ENCODE measurements at regions not wholly inside any gene's neighbourhood (a gene's known extent, or its start where the extent isn't known, plus 50 kb on each side); places are given as distances from the start of the nearest gene placed in this dataset.

DNA sequence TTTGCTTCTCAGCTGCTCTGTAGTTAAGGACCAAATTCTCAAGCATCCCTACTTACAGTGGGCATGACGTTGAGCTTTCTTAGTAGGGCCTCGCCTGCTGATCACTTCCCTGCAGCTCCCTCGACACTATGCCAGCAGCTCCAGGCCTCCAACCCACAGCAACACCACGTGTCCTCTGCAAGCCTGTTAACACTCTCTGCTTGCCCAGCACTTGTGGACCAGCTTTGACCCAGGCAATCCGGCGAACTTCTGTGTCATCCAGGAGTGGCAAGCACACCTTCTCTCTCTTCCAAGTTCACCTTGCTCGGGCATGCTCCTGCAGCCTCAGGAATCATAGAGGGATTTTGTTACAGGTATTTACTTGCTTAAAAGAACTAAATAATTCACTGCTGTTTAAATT lies 138.6 kb upstream of the FHL2 start:
- TF ChIP-seq, protein P1, sequence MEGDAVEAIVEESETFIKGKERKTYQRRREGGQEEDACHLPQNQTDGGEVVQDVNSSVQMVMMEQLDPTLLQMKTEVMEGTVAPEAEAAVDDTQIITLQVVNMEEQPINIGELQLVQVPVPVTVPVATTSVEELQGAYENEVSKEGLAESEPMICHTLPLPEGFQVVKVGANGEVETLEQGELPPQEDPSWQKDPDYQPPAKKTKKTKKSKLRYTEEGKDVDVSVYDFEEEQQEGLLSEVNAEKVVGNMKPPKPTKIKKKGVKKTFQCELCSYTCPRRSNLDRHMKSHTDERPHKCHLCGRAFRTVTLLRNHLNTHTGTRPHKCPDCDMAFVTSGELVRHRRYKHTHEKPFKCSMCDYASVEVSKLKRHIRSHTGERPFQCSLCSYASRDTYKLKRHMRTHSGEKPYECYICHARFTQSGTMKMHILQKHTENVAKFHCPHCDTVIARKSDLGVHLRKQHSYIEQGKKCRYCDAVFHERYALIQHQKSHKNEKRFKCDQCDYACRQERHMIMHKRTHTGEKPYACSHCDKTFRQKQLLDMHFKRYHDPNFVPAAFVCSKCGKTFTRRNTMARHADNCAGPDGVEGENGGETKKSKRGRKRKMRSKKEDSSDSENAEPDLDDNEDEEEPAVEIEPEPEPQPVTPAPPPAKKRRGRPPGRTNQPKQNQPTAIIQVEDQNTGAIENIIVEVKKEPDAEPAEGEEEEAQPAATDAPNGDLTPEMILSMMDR (IDR thresholded peaks at IDR 0.05) = no peak
- TF ChIP-seq EZH2 (IDR thresholded peaks at IDR 0.05) = no peak
- TF ChIP-seq EZH2phosphoT487 (IDR thresholded peaks at IDR 0.05) = no peak
